GM21786 (cell line): ENCODE measurements at regions not wholly inside any gene's neighbourhood (a gene's known extent, or its start where the extent isn't known, plus 50 kb on each side); places are given as distances from the start of the nearest gene placed in this dataset.

ENCODE experiments used
- ATAC-seq: cut with Tn5 transposase; IDR thresholded peaks from one replicate; pipeline ENCODE4 v1.9.1; 2021; ENCODE audit not compliant: unreplicated experiment

DNA sequence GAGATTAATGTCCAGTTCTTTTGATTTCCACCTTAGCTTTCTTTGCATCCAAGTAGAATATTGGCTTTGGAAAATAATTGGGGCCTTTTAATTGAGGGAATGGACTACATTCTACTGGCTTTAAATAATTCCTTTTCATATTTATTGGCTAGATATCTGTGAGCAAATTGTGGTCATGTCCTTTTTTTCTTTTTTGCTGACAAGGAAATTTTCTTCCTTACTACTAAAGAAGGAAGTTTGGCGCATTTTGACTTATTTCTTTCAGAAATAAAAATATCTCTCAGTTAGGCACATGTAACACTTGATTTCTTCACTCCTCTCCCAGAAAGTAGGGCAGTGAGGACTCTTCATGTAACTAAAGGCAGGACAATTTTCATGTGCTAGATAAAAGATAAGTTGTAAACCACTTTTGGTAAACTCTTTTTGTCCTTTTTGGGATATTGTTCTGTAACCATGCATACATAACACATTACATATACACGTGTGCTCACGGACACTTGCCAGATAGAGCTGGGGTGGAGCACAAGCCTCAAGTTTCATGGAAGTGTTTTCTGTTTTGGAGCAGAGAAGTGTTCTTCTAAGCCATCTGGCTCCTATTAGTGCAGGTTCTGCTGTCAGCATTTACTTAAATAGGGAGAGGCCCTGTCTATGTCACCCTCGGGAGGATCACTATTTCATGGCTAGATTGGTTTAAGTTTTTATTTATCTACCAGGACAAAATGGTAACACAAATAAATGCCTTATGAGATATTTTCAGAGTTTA is 85.1 kb upstream of the LRIG3 start:
- no peak for ATAC-seq

DNA sequence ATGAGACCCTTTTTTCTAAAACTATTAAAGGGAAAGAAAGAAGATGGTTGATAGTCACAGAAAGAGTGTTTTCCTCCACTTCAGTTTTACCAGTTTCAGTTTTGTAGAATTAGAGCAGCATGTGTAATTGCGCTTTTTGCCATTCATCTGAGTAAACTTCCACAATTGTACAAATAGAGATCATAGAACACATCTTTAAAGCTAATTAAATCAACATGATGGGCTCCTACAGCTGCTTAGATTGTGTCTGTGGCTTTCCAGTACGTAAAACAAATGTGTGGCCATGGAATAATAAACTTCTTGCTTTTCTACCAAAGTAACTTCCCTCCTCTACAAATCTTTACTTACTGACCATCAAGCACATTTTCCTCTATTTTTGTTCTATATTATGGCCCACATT is 84.2 kb upstream of the LRIG3 start:
- ATAC-seq: no peak

- no peak for ATAC-seq
These were observed 75.5 kb upstream of the LRIG3 start for GRCh38 chr12:58995666-58996363.

- no peak for ATAC-seq
These were observed 68.5 kb upstream of the LRIG3 start for GRCh38 chr12:58988643-58989344.

DNA sequence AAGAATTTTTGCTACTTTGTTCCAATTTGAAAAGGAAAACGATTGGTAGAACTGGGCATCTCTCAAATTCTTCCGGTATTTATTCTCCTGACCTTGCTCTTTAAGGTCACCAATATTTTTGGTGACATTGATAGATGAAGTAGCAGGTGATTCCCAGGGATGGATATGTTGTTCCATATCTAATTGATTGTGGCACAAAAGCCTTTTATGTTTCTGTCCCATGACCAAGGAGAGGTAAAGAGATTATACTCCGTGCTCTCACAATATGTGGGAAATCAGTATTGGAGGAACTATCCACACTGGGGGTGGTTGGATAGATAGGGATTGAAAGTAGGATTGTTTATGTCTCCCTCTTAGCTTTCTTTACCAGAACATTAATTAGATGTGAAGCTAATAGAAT is 61.7 kb upstream of the LRIG3 start:
- ATAC-seq: no peak

DNA sequence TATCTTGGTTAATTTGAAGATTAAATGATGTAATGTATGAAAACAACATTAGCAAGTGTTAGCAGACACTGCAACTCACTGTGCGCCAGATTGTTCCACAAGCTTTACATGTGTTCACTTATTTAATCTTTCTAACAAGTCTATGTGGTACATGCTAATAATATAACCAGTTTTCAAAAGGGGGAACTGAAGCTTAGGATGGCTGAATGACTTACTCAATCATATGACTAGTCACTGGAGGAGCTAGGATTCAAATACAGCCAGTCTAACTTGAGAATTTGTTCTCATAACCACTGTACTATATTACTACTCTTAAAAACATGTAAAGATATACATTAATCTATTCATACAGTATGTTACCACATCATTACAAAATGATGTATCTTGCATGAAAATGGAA is 60.5 kb upstream of the LRIG3 start:
- ATAC-seq: no peak

DNA sequence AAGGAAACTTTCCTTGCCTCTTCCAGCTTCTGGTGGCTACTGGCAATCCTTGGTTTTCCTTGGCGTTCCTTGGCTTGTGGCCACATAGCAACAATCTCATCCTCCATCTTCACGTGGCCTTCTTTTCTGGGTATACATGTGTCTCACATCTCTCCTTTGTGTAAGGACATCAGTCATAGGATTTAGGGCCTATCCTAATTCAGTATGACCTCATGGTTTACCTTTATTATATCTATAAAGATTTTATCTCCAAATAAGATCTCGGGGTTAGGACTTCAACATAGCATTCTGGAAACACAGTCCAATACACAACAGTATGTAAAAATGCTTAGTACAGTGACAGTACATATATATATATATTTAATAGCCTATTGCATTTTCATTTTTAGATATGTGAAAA is 58.4 kb upstream of the LRIG3 start:
- ATAC-seq: no peak

DNA sequence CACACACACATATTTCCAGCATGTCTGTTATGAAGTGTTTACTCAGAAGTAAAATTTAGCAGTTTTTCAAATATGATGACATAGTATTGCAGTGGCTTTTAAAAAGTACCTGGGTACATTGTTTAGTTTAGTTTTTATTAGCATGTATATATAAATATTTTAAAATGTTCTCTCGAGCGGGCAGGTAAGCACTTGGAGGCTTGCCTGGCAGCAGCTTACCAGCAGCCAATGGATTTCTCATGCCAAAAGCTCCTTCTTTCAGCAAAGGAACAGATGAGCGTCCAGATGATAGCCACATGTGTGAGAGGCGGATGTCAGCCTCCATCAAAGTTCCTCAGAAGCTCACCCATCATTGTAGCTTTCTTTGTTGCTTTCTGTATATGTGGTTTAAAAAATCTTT is 57.2 kb upstream of the LRIG3 start:
- ATAC-seq: no peak

GRCh38 chr12:58976146-58976545 is 55.8 kb upstream of the LRIG3 start:
- no peak for ATAC-seq
